ENCODE measurements at regions not wholly inside any gene's neighbourhood (a gene's known extent, or its start where the extent isn't known, plus 50 kb on each side); places are given as distances from the start of the nearest gene placed in this dataset.

GRCh38 chr19:33928458-33928950 lies 131.8 kb downstream of the KCTD15 start:
- TF ChIP-seq CTCF (IDR thresholded peaks at IDR 0.05) (no peak), EZH2 (IDR thresholded peaks at IDR 0.05) (no peak)
